ENCODE measurements at regions not wholly inside any gene's neighbourhood (a gene's known extent, or its start where the extent isn't known, plus 50 kb on each side); places are given as distances from the start of the nearest gene placed in this dataset.

GRCh38 chr14:31992011-31992447, 85.1 kb upstream of the ARHGAP5 start:
- TF ChIP-seq EZH2phosphoT487 (IDR thresholded peaks at IDR 0.05; ENCODE audit: borderline replicate concordance, low read length) (no peak), CTCF (IDR thresholded peaks at IDR 0.05; ENCODE audit: low read depth, low read length, poor library complexity, severe bottlenecking) (no peak)
- Histone ChIP-seq H3F3A (ENCODE audit: control insufficient read depth, insufficient read depth) (no peaks in the 10 kb centered on the region), H3K27ac (ENCODE audit: low read depth, low read length) (no peak overlapping the region), H3K9me2 (replicated peaks; ENCODE audit: control insufficient read depth, low read length) (no peaks in the 10 kb centered on the region), H3K79me2 (ENCODE audit: control insufficient read depth, low read length) (no peaks in the 10 kb centered on the region), H3K27me3 (ENCODE audit: control insufficient read depth, low read length) (no peaks in the 10 kb centered on the region), H3K9me3 (ENCODE audit: control insufficient read depth, insufficient read depth, low read length) (no peaks in the 10 kb centered on the region), H3K4me3 (ENCODE audit: low read length) (no peak overlapping the region), H4K20me1 (ENCODE audit: control insufficient read depth, insufficient read depth, low read depth, low read length) (no peaks in the 10 kb centered on the region), H3K36me3 (ENCODE audit: control insufficient read depth, low read length) (no peaks in the 10 kb centered on the region), H3K4me2 (ENCODE audit: low read length) (no peak overlapping the region), H3K4me1 (ENCODE audit: control insufficient read depth, low read length) (no peaks in the 10 kb centered on the region)

- TF ChIP-seq EZH2phosphoT487 (IDR thresholded peaks at IDR 0.05; ENCODE audit: borderline replicate concordance, low read length) (no peak), CTCF (IDR thresholded peaks at IDR 0.05; ENCODE audit: low read depth, low read length, poor library complexity, severe bottlenecking) (no peak)
- Histone ChIP-seq H3K36me3 (ENCODE audit: control insufficient read depth, low read length) (no peaks in the 10 kb centered on the region), H4K20me1 (ENCODE audit: control insufficient read depth, insufficient read depth, low read depth, low read length) (no peaks in the 10 kb centered on the region), H3K4me2 (ENCODE audit: low read length) (no peak overlapping the region), H3K27ac (ENCODE audit: low read depth, low read length) (no peak overlapping the region), H3K4me3 (ENCODE audit: low read length) (no peak overlapping the region), H3K9me2 (replicated peaks; ENCODE audit: control insufficient read depth, low read length) (no peaks in the 10 kb centered on the region), H3K9me3 (ENCODE audit: control insufficient read depth, insufficient read depth, low read length) (no peaks in the 10 kb centered on the region), H3K4me1 (ENCODE audit: control insufficient read depth, low read length) (no peaks in the 10 kb centered on the region), H3K79me2 (ENCODE audit: control insufficient read depth, low read length) (no peaks in the 10 kb centered on the region), H3K27me3 (ENCODE audit: control insufficient read depth, low read length) (no peaks in the 10 kb centered on the region), H3F3A (ENCODE audit: control insufficient read depth, insufficient read depth) (no peaks in the 10 kb centered on the region)
These were observed 83.6 kb upstream of the ARHGAP5 start for GRCh38 chr14:31993521-31993951.

- Histone ChIP-seq H3F3A (ENCODE audit: control insufficient read depth, insufficient read depth) (no peaks in the 10 kb centered on the region), H3K9me2 (replicated peaks; ENCODE audit: control insufficient read depth, low read length) (no peaks in the 10 kb centered on the region), H3K27me3 (ENCODE audit: control insufficient read depth, low read length) (no peaks in the 10 kb centered on the region), H3K36me3 (ENCODE audit: control insufficient read depth, low read length) (no peaks in the 10 kb centered on the region), H3K4me1 (ENCODE audit: control insufficient read depth, low read length) (no peaks in the 10 kb centered on the region), H4K20me1 (ENCODE audit: control insufficient read depth, insufficient read depth, low read depth, low read length) (no peaks in the 10 kb centered on the region), H3K79me2 (ENCODE audit: control insufficient read depth, low read length) (no peaks in the 10 kb centered on the region), H3K27ac (ENCODE audit: low read depth, low read length) (no peak overlapping the region), H3K4me2 (ENCODE audit: low read length) (no peak overlapping the region), H3K4me3 (ENCODE audit: low read length) (no peak overlapping the region), H3K9me3 (ENCODE audit: control insufficient read depth, insufficient read depth, low read length) (no peaks in the 10 kb centered on the region)
- TF ChIP-seq EZH2phosphoT487 (IDR thresholded peaks at IDR 0.05; ENCODE audit: borderline replicate concordance, low read length) (no peak), CTCF (IDR thresholded peaks at IDR 0.05; ENCODE audit: low read depth, low read length, poor library complexity, severe bottlenecking) (no peak)
These were observed 82.6 kb upstream of the ARHGAP5 start for GRCh38 chr14:31994391-31995033.

Data from DOHH2 (cell line).